ENCODE measurements at regions not wholly inside any gene's neighbourhood (a gene's known extent, or its start where the extent isn't known, plus 50 kb on each side); places are given as distances from the start of the nearest gene placed in this dataset.

GRCh38 chr16:59826767-59827166, 1092.7 kb upstream of the GOT2 start:
- TF ChIP-seq SKIL (CRISPR knock-in tag; IDR thresholded peaks at IDR 0.05; ENCODE audit: borderline replicate concordance), result no peak
- no peak for TF ChIP-seq POLR2AphosphoS5 (IDR thresholded peaks at IDR 0.05; ENCODE audit: low read depth, low read length)
- TF ChIP-seq PHF8 (CRISPR knock-in tag; IDR thresholded peaks at IDR 0.05), result no peak
- no peak for TF ChIP-seq ZNF260 (CRISPR knock-in tag; IDR thresholded peaks at IDR 0.05; ENCODE audit: borderline replicate concordance, low read depth)
- no peak for TF ChIP-seq XRCC5 (optimal IDR thresholded peaks at IDR 0.05; ENCODE audit: low read length)
- TF ChIP-seq PAX8 (CRISPR knock-in tag; IDR thresholded peaks at IDR 0.05; ENCODE audit: borderline replicate concordance), result no peak
- TF ChIP-seq CHD2 (IDR thresholded peaks at IDR 0.05; ENCODE audit: low read depth, low read length), result no peak
- no peak for TF ChIP-seq NFE2L1 (CRISPR knock-in tag; IDR thresholded peaks at IDR 0.05; ENCODE audit: borderline replicate concordance)
- TF ChIP-seq CTCF (CRISPR knock-in tag; IDR thresholded peaks at IDR 0.05), result no peak
- no peak for TF ChIP-seq ZNF512 (CRISPR knock-in tag; IDR thresholded peaks at IDR 0.05)
- no peak for TF ChIP-seq FOXA3 (CRISPR knock-in tag; IDR thresholded peaks at IDR 0.05)
- no peak for TF ChIP-seq ZNF670 (CRISPR knock-in tag; IDR thresholded peaks at IDR 0.05; ENCODE audit: borderline replicate concordance)
- no peak for TF ChIP-seq ARID3A (IDR thresholded peaks at IDR 0.05; ENCODE audit: low read depth, low read length)
- TF ChIP-seq ZNF780A (CRISPR knock-in tag; IDR thresholded peaks at IDR 0.05), result no peak

Data from HepG2 (cell line).